GM23338 (cell line): ENCODE measurements at regions not wholly inside any gene's neighbourhood (a gene's known extent, or its start where the extent isn't known, plus 50 kb on each side); places are given as distances from the start of the nearest gene placed in this dataset.

Experiments used
- ATAC-seq: fragments of 200-7000 bp; cut with Tn5 transposase; 3 replicates; pipeline ENCODE4 v1.9.1; 2020
- DNase-seq: peaks from one replicate; pipeline ENCODE4 v3.0.0-alpha.2; 2015; ENCODE audit warnings: low spot score
- H2AFZ ChIP-seq: fragments of 200-600 bp; sonication (generic); 2 replicates; pipeline ENCODE4 v1.8.0; 2016; ENCODE audit warnings: antibody characterized with exemption, mild to moderate bottlenecking, moderate library complexity
- H3F3A ChIP-seq: fragments of 200-600 bp; sonication (generic); replicated peaks from 2 replicates; pipeline ENCODE4 v1.8.0; 2017; ENCODE audit warnings: antibody characterized with exemption, mixed run types, low read depth
- H3K27ac ChIP-seq: fragments of 200-600 bp; sonication (generic); 2 replicates; pipeline ENCODE4 v1.6.1; 2016; ENCODE audit warnings: low read depth
- H3K27me3 ChIP-seq: fragments of 200-600 bp; sonication (generic); 2 replicates; pipeline ENCODE4 v1.8.0; 2016; ENCODE audit warnings: mild to moderate bottlenecking, mixed run types, moderate library complexity; ENCODE audit not compliant: insufficient read depth
- H3K36me3 ChIP-seq: fragments of 200-600 bp; sonication (generic); 2 replicates; pipeline ENCODE4 v1.8.0; 2016; ENCODE audit warnings: mild to moderate bottlenecking; ENCODE audit not compliant: insufficient read depth
- H3K4me1 ChIP-seq: fragments of 200-600 bp; sonication (generic); 2 replicates; pipeline ENCODE4 v1.8.0; 2016; ENCODE audit warnings: mild to moderate bottlenecking, moderate library complexity; ENCODE audit not compliant: insufficient read depth
- H3K4me2 ChIP-seq: fragments of 200-600 bp; sonication (generic); 2 replicates; pipeline ENCODE4 v1.7.1; 2017; ENCODE audit warnings: mixed run types
- H3K4me3 ChIP-seq: fragments of 200-600 bp; sonication (generic); 2 replicates; pipeline ENCODE4 v1.6.1; 2016; ENCODE audit warnings: mixed run types
- H3K79me2 ChIP-seq: fragments of 200-600 bp; sonication (generic); replicated peaks from 2 replicates; pipeline ENCODE4 v1.8.0; 2017; ENCODE audit warnings: mild to moderate bottlenecking; ENCODE audit not compliant: insufficient read depth
- H3K9me2 ChIP-seq: fragments of 200-600 bp; sonication (generic); 2 replicates; pipeline ENCODE4 v1.8.0; 2017; ENCODE audit not compliant: insufficient read depth
- H4K20me1 ChIP-seq: fragments of 200-600 bp; sonication (generic); replicated peaks from 2 replicates; pipeline ENCODE4 v1.8.0; 2017; ENCODE audit warnings: mild to moderate bottlenecking; ENCODE audit not compliant: insufficient read depth
- H3K27ac Mint-ChIP-seq: 2 replicates; pipeline ENCODE4 v1.8.0; 2020; ENCODE audit warnings: inconsistent platforms, mild to moderate bottlenecking, moderate library complexity, mixed read lengths
- H3K27me3 Mint-ChIP-seq: 3 replicates; pipeline ENCODE4 v1.8.0; 2022; ENCODE audit warnings: low read depth, mild to moderate bottlenecking, moderate library complexity, mixed read lengths, inconsistent platforms; ENCODE audit not compliant: insufficient read depth, poor library complexity
- H3K36me3 Mint-ChIP-seq: 3 replicates; pipeline ENCODE4 v1.8.0; 2021; ENCODE audit warnings: low read depth, mild to moderate bottlenecking, inconsistent platforms, moderate library complexity, mixed read lengths
- H3K4me1 Mint-ChIP-seq: 3 replicates; pipeline ENCODE4 v1.8.0; 2020; ENCODE audit warnings: mild to moderate bottlenecking, inconsistent platforms, mixed read lengths
- H3K4me3 Mint-ChIP-seq: 3 replicates; pipeline ENCODE4 v1.8.0; 2021; ENCODE audit warnings: moderate library complexity, mild to moderate bottlenecking, inconsistent platforms, mixed read lengths
- H3K9me3 Mint-ChIP-seq: 3 replicates; pipeline ENCODE4 v1.8.0; 2020; ENCODE audit warnings: moderate library complexity, mild to moderate bottlenecking, inconsistent platforms, mixed read lengths
- CREB1 ChIP-seq: fragments of 250-450 bp; sonication (Bioruptor Pico); IDR thresholded peaks from 2 replicates; pipeline ENCODE4 v1.5.0; 2020; ENCODE audit warnings: low read depth, mild to moderate bottlenecking, moderate library complexity
- ETS1 ChIP-seq: IDR thresholded peaks from 2 replicates; pipeline ENCODE4 v1.6.1; 2016; ENCODE audit warnings: antibody characterized with exemption
- EZH2 ChIP-seq: fragments of 200-600 bp; sonication (generic); IDR thresholded peaks from one replicate; pipeline ENCODE4 v1.8.0; 2017; ENCODE audit warnings: antibody characterized with exemption, mild to moderate bottlenecking, low read depth; ENCODE audit not compliant: unreplicated experiment
- EZH2phosphoT487 ChIP-seq: fragments of 200-600 bp; sonication (generic); IDR thresholded peaks from one replicate; pipeline ENCODE4 v1.8.1; 2018; ENCODE audit warnings: antibody characterized with exemption; ENCODE audit not compliant: unreplicated experiment
- NANOG ChIP-seq: IDR thresholded peaks from 2 replicates; pipeline ENCODE4 v1.6.1; 2016; ENCODE audit warnings: antibody characterized with exemption, borderline replicate concordance
- POLR2AphosphoS5 ChIP-seq: IDR thresholded peaks from 2 replicates; pipeline ENCODE4 v1.6.1; 2016; ENCODE audit warnings: antibody characterized with exemption, low read depth
- REST ChIP-seq: IDR thresholded peaks from one replicate; pipeline ENCODE4 v1.6.1; 2018; ENCODE audit warnings: antibody characterized with exemption; ENCODE audit not compliant: unreplicated experiment
- STAT1 ChIP-seq: IDR thresholded peaks from one replicate; pipeline ENCODE4 v1.6.1; 2016; ENCODE audit warnings: antibody characterized with exemption; ENCODE audit not compliant: unreplicated experiment
- ZNF114 ChIP-seq: fragments of 250-450 bp; sonication (Bioruptor Pico); IDR thresholded peaks from 2 replicates; pipeline ENCODE4 v1.5.0; 2020; ENCODE audit warnings: mild to moderate bottlenecking, moderate library complexity
- TF ChIP-seq, protein P1 (sequence below), 2 experiments: fragments of 200-600 bp in 1 of 2; sonication (generic) in 1 of 2; conservative IDR thresholded peaks; 2 replicates each; pipeline versions ENCODE4 v1.5.1 to v1.6.1; 2016 to 2017; ENCODE audit warnings: antibody characterized with exemption in 2 of 2, low read depth in 2 of 2, mild to moderate bottlenecking in 2 of 2, moderate library complexity in 1 of 2
- TF ChIP-seq, protein P2 (sequence below): fragments of 250-450 bp; sonication (Bioruptor Pico); IDR thresholded peaks from 2 replicates; pipeline ENCODE4 v1.5.0; 2020; ENCODE audit warnings: mild to moderate bottlenecking, moderate library complexity

DNA sequence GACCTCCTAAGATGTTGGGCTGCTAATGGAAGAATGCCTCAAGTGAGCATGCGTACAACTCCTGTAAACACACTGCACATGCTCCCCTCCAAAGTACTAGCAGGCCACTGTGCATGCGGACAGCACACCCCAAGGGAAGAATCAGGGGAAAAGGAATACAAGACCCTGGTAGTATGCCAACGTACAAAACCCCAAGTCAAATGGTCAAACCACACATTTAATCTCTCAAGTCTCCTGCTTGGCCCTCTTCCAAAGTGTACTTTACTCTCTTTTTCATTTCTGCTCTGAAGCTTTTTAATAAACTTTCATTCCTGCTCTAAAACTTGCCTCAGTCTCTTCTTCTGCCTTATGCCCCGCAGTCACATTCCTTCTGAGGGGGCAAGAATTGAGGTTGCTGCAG, 466.4 kb downstream of the DMRTA1 start (continued):
- TF ChIP-seq EZH2: no peak
- no peak for TF ChIP-seq CREB1 (CRISPR knock-in tag)
- TF ChIP-seq STAT1: no peak
- TF ChIP-seq EZH2phosphoT487: no peak

- Mint-ChIP-seq H3K27ac (no peak overlapping the region), H3K36me3 (no peaks in the 10 kb centered on the region), H3K27me3 (no peaks in the 10 kb centered on the region), H3K9me3 (no peaks in the 10 kb centered on the region; the same call in 2 of the 3 replicates), H3K4me1 (peaks cover 31% of the 10 kb centered on the region), H3K4me3 (no peak overlapping the region)
- ATAC-seq (no peak), DNase-seq (no peak)
- H3K79me2 ChIP-seq: no peaks in the 10 kb centered on the region
- H2AFZ ChIP-seq: no peak overlapping the region
- H3F3A ChIP-seq: no peaks in the 10 kb centered on the region
- no peaks in the 10 kb centered on the region for H4K20me1 ChIP-seq
- no peak overlapping the region for H3K4me3 ChIP-seq
- no peak overlapping the region for H3K27ac ChIP-seq
- H3K9me2 ChIP-seq: no peaks in the 10 kb centered on the region
- H3K4me1 ChIP-seq: peaks cover 25% of the 10 kb centered on the region
- H3K4me2 ChIP-seq: no peak overlapping the region
- TF ChIP-seq POLR2AphosphoS5 (no peak), ZNF114 (CRISPR knock-in tag) (no peak), REST (no peak), NANOG (no peak), STAT1 (no peak), EZH2 (no peak), EZH2phosphoT487 (no peak), ETS1 (no peak)
- TF ChIP-seq, protein P1, sequence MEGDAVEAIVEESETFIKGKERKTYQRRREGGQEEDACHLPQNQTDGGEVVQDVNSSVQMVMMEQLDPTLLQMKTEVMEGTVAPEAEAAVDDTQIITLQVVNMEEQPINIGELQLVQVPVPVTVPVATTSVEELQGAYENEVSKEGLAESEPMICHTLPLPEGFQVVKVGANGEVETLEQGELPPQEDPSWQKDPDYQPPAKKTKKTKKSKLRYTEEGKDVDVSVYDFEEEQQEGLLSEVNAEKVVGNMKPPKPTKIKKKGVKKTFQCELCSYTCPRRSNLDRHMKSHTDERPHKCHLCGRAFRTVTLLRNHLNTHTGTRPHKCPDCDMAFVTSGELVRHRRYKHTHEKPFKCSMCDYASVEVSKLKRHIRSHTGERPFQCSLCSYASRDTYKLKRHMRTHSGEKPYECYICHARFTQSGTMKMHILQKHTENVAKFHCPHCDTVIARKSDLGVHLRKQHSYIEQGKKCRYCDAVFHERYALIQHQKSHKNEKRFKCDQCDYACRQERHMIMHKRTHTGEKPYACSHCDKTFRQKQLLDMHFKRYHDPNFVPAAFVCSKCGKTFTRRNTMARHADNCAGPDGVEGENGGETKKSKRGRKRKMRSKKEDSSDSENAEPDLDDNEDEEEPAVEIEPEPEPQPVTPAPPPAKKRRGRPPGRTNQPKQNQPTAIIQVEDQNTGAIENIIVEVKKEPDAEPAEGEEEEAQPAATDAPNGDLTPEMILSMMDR (conservative IDR thresholded peaks at IDR 0.05; ENCODE audit: low read depth in 2 of 2): no peak
- TF ChIP-seq, protein P2, sequence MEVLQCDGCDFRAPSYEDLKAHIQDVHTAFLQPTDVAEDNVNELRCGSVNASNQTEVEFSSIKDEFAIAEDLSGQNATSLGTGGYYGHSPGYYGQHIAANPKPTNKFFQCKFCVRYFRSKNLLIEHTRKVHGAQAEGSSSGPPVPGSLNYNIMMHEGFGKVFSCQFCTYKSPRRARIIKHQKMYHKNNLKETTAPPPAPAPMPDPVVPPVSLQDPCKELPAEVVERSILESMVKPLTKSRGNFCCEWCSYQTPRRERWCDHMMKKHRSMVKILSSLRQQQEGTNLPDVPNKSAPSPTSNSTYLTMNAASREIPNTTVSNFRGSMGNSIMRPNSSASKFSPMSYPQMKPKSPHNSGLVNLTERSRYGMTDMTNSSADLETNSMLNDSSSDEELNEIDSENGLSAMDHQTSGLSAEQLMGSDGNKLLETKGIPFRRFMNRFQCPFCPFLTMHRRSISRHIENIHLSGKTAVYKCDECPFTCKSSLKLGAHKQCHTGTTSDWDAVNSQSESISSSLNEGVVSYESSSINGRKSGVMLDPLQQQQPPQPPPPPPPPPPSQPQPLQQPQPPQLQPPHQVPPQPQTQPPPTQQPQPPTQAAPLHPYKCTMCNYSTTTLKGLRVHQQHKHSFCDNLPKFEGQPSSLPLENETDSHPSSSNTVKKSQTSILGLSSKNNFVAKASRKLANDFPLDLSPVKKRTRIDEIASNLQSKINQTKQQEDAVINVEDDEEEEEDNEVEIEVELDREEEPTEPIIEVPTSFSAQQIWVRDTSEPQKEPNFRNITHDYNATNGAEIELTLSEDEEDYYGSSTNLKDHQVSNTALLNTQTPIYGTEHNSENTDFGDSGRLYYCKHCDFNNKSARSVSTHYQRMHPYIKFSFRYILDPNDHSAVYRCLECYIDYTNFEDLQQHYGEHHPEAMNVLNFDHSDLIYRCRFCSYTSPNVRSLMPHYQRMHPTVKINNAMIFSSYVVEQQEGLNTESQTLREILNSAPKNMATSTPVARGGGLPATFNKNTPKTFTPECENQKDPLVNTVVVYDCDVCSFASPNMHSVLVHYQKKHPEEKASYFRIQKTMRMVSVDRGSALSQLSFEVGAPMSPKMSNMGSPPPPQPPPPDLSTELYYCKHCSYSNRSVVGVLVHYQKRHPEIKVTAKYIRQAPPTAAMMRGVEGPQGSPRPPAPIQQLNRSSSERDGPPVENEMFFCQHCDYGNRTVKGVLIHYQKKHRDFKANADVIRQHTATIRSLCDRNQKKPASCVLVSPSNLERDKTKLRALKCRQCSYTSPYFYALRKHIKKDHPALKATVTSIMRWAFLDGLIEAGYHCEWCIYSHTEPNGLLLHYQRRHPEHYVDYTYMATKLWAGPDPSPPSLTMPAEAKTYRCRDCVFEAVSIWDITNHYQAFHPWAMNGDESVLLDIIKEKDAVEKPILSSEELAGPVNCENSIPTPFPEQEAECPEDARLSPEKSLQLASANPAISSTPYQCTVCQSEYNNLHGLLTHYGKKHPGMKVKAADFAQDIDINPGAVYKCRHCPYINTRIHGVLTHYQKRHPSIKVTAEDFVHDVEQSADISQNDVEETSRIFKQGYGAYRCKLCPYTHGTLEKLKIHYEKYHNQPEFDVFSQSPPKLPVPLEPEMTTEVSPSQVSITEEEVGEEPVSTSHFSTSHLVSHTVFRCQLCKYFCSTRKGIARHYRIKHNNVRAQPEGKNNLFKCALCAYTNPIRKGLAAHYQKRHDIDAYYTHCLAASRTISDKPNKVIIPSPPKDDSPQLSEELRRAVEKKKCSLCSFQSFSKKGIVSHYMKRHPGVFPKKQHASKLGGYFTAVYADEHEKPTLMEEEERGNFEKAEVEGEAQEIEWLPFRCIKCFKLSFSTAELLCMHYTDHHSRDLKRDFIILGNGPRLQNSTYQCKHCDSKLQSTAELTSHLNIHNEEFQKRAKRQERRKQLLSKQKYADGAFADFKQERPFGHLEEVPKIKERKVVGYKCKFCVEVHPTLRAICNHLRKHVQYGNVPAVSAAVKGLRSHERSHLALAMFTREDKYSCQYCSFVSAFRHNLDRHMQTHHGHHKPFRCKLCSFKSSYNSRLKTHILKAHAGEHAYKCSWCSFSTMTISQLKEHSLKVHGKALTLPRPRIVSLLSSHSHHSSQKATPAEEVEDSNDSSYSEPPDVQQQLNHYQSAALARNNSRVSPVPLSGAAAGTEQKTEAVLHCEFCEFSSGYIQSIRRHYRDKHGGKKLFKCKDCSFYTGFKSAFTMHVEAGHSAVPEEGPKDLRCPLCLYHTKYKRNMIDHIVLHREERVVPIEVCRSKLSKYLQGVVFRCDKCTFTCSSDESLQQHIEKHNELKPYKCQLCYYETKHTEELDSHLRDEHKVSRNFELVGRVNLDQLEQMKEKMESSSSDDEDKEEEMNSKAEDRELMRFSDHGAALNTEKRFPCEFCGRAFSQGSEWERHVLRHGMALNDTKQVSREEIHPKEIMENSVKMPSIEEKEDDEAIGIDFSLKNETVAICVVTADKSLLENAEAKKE (CRISPR knock-in tag): no peak
- no peaks in the 10 kb centered on the region for H3K27me3 ChIP-seq
- H3K36me3 ChIP-seq: no peaks in the 10 kb centered on the region
Observed at GRCh38 chr9:22913518-22913917, 466.9 kb downstream of the DMRTA1 start.
